ENCODE measurements at regions not wholly inside any gene's neighbourhood (a gene's known extent, or its start where the extent isn't known, plus 50 kb on each side); places are given as distances from the start of the nearest gene placed in this dataset.

- WGBS, 2 donors: 52 to 58% methylated on average over 1 of the region's 1 CpG
- TF ChIP-seq POLR2AphosphoS5 (IDR thresholded peaks at IDR 0.05): no peak
- TF ChIP-seq CTCF (IDR thresholded peaks at IDR 0.05): no peak
- no peak for TF ChIP-seq EP300 (IDR thresholded peaks at IDR 0.05)
- TF ChIP-seq POLR2A (IDR thresholded peaks at IDR 0.05): no peak
- no peaks in the 10 kb centered on the region for H3K4me1 ChIP-seq
Measured at GRCh38 chr1:104699433-104699832, 949.7 kb downstream of the AMY1C start.

GRCh38 chr1:104702731-104703130 is 953.0 kb downstream of the AMY1C start:
- H3K4me1 ChIP-seq: no peaks in the 10 kb centered on the region
- TF ChIP-seq EP300 (IDR thresholded peaks at IDR 0.05) (no peak), POLR2A (IDR thresholded peaks at IDR 0.05) (no peak), POLR2AphosphoS5 (IDR thresholded peaks at IDR 0.05) (no peak), CTCF (IDR thresholded peaks at IDR 0.05) (no peak)
- WGBS, 2 donors: 86 to 91% methylated on average over 2 of the region's 2 CpGs

More at GRCh38 chr1:104699433-104699832, 949.7 kb downstream of the AMY1C start:
- H3K9me3 ChIP-seq: no peaks in the 10 kb centered on the region
- DNase-seq (no peak), ATAC-seq (ENCODE audit: low FRiP score in 2 of 2) (no peak)
- H3K4me3 ChIP-seq: no peak overlapping the region
- no peaks in the 10 kb centered on the region for H3K27me3 ChIP-seq
- H3K36me3 ChIP-seq: no peaks in the 10 kb centered on the region
- H3K27ac ChIP-seq: no peak overlapping the region

GRCh38 chr1:104706631-104707147 is 957.0 kb downstream of the AMY1C start:
- TF ChIP-seq POLR2A (IDR thresholded peaks at IDR 0.05) (no peak), POLR2AphosphoS5 (IDR thresholded peaks at IDR 0.05) (no peak), CTCF (IDR thresholded peaks at IDR 0.05) (no peak), EP300 (IDR thresholded peaks at IDR 0.05) (no peak)
- H3K27ac ChIP-seq: no peak overlapping the region
- no peaks in the 10 kb centered on the region for H3K4me1 ChIP-seq
- H3K36me3 ChIP-seq: no peaks in the 10 kb centered on the region
- no peaks in the 10 kb centered on the region for H3K9me3 ChIP-seq
- ATAC-seq (ENCODE audit: low FRiP score in 2 of 2) (no peak), DNase-seq (no peak)
- 88 to 92% methylated on average over 9 of the region's 9 CpGs for WGBS, 2 donors
- H3K4me3 ChIP-seq: no peak overlapping the region
- H3K27me3 ChIP-seq: no peaks in the 10 kb centered on the region

More at GRCh38 chr1:104702731-104703130, 953.0 kb downstream of the AMY1C start:
- Histone ChIP-seq H3K4me3 (no peak overlapping the region), H3K27ac (no peak overlapping the region), H3K27me3 (no peaks in the 10 kb centered on the region), H3K9me3 (no peaks in the 10 kb centered on the region), H3K36me3 (no peaks in the 10 kb centered on the region)
- DNase-seq (no peak), ATAC-seq (ENCODE audit: low FRiP score in 2 of 2) (no peak)

- 78 to 90% methylated on average over 1 of the region's 1 CpG for WGBS, 2 donors
- H3K4me1 ChIP-seq: no peaks in the 10 kb centered on the region
- ATAC-seq (ENCODE audit: low FRiP score in 2 of 2) (no peak), DNase-seq (no peak)
- TF ChIP-seq EP300 (IDR thresholded peaks at IDR 0.05) (no peak), CTCF (IDR thresholded peaks at IDR 0.05) (no peak), POLR2AphosphoS5 (IDR thresholded peaks at IDR 0.05) (no peak), POLR2A (IDR thresholded peaks at IDR 0.05) (no peak)
- no peak overlapping the region for H3K27ac ChIP-seq
- H3K36me3 ChIP-seq: no peaks in the 10 kb centered on the region
- H3K9me3 ChIP-seq: no peaks in the 10 kb centered on the region
- H3K27me3 ChIP-seq: no peaks in the 10 kb centered on the region
- no peak overlapping the region for H3K4me3 ChIP-seq
Measured at GRCh38 chr1:104718752-104719151, 969.1 kb downstream of the AMY1C start.

GRCh38 chr1:104720741-104721140 is 971.0 kb downstream of the AMY1C start:
- H3K27ac ChIP-seq: no peak overlapping the region
- TF ChIP-seq CTCF (IDR thresholded peaks at IDR 0.05) (no peak), EP300 (IDR thresholded peaks at IDR 0.05) (no peak), POLR2AphosphoS5 (IDR thresholded peaks at IDR 0.05) (no peak), POLR2A (IDR thresholded peaks at IDR 0.05) (no peak)
- DNase-seq (no peak), ATAC-seq (ENCODE audit: low FRiP score in 2 of 2) (no peak)
- H3K4me3 ChIP-seq: no peak overlapping the region
- H3K36me3 ChIP-seq: no peaks in the 10 kb centered on the region
- 89 to 97% methylated on average over 5 of the region's 5 CpGs for WGBS, 2 donors
- peaks cover 0 to 4% (median 1%) of the 10 kb centered on the region in 4 donors for H3K9me3 ChIP-seq
- H3K27me3 ChIP-seq: no peaks in the 10 kb centered on the region
- no peaks in the 10 kb centered on the region for H3K4me1 ChIP-seq
